ENCODE measurements at regions not wholly inside any gene's neighbourhood (a gene's known extent, or its start where the extent isn't known, plus 50 kb on each side); places are given as distances from the start of the nearest gene placed in this dataset.

DNA sequence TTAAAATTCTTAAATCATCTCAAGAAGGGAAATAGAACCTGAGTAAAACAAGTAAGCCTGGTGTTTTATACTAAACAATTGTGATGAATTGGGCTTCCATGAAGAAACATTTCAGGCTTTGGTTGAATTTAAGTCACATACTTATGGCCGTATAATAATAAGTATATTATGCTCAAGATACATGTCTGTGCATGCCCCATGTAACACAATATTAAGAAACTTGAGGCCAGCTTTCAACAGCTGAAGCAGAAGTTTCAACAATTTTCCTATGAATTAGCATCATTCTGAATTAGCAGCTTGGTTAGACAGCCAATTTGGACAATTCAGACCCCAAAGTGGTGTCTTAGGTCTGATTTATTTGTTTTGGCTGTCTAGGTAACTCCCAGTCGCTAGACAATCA lies 243.7 kb downstream of the MYLK4 start:
- DNase-seq (ENCODE audit: extremely low read depth, low read depth, low spot score), result no peak

DNA sequence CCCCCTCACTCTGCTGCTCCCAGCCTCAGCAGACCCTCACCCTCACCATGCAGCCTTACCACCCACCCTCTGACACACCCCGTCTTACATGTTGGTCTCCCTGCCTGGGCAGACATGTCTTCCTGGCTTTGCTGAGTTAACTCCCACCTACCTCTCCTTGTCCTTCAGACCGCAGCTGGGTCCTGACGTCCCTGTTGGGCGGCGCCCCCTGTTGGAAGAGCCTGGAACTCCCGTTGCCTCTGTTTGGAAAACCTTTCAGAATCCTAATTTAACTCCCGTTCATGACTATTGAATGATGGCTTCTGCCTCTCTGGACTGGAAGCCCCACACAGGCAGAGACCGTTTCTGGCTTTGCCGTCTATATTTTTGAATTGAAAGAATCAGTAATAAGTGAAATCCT lies 245.1 kb downstream of the MYLK4 start:
- no peak for DNase-seq (ENCODE audit: extremely low read depth, low read depth, low spot score)

DNA sequence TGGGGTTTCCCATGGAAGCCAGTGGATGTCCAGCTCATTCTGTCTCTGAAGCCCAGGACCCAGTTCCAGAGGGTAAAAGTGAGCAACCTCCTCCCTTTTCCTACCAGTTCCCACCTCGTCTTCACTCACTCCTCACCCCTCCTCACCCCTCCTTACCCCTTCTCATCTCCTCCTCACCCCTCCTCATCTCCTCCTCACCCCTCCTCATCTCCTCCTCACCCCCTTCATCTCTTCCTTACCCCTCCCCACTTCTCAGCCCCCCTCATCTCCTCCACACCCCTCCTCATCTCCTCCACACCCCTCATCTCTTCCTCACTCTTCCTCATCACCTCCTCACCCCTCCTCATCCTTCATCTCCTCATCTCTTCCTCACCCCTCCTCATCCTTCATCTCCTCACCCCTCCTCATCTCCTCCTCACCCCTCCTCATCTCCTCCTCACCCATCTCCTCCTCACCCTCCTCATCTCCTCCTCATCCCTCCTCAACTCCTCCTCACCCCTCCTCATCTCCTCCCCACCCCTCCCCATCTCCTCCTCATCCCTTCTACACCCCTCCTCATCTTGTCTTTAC lies 246.1 kb downstream of the MYLK4 start:
- no peak for DNase-seq (ENCODE audit: extremely low read depth, low read depth, low spot score)

DNA sequence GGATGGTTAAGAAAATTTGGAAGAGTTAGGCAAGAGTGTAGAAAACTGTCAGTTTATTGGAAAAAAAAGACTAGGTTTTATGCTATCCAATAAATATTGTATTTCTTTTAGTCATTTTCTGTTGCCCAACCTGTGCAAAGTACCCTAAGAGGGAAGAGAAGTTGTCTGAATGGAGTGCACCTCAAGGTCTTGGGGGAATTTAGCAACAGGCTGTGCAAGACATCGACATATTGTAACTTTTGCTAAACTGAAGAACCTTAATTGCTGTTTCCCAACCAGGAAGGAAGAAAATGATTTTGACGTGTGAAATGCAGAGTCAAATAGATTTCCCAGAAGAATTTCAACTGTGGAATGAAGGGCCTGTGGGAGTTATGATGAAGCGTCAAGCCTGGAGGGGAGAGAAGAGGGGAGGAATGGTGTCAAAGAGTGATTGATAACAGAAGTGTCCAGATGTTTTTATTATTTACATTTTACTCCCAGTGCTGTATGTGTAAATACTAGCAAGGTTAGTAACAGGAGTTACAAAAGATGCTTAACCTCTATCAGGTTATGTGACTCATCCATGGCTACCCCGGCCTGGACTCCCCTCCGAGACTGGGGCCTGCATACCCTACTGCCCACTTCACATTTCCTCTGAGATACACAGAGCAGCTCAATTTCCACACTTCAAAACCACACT lies 246.8 kb downstream of the MYLK4 start:
- no peak for DNase-seq (ENCODE audit: extremely low read depth, low read depth, low spot score)

DNA sequence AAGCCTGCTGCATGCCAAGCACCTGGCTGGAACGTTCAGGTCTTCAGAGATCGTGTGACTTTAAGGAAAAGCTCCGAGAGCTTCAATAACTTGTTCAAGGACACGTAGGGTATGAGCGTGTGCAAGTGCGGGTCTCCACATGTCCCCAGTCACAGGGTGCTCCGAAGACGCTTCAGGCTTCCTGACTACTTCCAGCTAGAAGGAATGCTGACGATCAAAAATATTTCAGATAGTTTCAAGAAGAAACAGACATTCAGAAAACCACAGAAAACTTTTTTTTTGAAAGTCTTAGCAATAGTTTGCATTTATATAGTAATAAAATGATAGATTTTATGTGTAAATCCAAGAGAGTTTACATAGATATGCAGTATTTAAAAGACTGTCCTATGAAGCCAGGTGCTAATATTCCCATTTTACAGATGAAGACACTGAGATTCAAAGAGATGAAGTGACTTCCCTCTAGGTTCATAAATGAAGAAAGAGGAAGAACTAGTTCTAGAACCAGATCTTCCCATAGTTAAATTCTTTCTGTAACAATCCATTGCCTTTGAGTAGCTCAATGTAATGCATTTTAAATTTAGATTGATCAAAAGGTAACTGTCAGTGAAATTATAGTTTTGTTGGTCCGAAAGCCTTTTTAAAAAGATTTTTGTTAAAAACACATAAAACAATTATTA lies 247.6 kb downstream of the MYLK4 start:
- DNase-seq (ENCODE audit: extremely low read depth, low read depth, low spot score), result no peak

DNA sequence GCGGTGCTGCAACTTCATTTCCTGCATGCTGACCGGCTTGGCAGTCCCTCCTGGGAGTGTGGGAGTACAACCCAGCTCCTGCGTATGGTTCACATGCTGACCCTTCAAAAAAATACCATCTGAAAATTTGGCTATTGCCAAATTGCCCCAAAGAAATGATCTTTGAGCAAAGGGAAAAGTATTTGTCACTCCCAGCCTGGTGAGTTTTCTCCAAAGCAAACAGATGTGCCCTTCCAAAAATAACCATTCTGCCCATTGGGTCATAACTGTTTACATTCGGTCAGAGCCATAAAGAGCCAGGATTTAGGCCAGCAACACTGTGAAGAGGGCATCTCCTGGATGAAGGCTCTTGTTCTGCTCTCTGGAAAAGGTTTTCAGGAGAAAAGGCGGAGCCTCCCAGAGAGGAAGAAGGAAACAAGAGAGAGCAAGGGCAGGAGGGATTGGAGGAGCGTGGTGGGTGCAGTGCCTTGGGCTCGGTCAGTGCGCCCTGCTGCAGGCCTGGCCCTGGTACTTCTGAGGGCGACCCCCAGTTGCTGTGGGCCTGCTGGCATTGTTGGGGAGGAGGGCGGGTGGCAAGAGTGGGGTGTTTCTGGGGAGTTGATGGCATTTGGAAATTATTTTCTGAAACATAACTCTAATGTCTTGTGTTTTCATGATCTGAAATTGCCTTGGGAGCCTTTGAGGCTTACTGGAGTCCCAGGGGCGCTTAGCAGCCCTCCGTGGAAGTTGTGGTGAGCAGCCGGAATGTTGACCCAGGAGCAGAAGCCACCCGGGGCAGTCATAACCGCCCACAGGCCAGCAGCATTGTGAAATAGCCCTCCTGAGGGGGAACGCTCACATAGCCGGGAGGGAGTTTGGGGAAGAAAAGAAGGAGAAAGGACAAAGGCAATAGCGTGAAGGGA lies 248.4 kb downstream of the MYLK4 start:
- DNase-seq (ENCODE audit: extremely low read depth, low read depth, low spot score), result no peak

DNA sequence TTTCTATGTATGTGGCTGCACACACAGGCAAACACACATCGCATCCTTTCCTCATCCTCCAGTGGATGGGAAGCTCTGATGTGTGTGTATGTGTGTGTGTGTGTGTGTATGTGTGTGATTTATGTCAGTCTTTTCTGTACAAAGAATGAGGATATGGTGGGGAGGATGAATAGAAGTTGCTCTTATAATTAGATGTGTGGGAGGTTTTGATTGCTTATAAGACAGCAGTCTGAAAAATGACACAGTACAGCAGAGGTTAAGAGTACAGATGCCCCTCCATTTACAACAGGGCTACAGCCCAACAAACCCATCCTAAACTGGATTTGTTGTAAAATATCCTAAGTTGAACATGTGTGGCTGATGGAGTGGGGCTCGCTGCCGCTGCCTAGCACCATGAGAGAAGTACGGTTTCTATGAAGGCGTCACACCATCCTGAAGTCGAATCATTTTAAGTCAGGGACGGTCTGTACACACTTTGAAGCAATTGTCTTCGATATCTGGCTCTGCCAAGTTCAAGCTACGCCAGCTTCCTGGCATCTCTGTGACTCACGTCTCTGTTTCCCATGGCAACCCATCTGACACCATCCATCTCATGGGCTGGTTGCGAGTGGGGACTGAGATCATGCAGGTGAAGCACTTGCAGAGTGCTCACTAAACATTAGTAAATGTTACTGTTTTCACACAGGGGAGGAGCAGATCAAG lies 252.6 kb downstream of the MYLK4 start:
- peak; percentile 68 for DNase-seq (ENCODE audit: extremely low read depth, low read depth, low spot score)

DNA sequence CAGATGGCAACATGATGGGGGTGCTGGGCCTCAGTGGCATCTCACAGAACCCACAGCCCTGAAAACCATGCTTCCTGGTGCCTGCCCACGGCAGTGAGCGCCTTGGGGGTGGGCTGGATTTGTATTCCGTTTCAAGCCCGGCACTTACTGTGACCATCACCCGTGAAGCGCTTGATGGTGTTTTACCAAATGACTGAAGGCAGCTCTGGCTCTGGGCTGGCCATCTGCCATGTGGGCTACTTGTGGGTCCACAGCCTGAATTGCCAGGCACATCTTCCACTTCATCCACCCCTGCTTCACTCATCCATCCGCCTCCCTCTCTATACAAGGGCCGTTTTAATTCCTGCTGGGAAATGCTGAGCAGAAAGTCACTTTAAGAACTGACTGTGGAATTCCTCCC lies 250.9 kb upstream of the GMDS start:
- no peak for DNase-seq (ENCODE audit: extremely low read depth, low read depth, low spot score)

DNA sequence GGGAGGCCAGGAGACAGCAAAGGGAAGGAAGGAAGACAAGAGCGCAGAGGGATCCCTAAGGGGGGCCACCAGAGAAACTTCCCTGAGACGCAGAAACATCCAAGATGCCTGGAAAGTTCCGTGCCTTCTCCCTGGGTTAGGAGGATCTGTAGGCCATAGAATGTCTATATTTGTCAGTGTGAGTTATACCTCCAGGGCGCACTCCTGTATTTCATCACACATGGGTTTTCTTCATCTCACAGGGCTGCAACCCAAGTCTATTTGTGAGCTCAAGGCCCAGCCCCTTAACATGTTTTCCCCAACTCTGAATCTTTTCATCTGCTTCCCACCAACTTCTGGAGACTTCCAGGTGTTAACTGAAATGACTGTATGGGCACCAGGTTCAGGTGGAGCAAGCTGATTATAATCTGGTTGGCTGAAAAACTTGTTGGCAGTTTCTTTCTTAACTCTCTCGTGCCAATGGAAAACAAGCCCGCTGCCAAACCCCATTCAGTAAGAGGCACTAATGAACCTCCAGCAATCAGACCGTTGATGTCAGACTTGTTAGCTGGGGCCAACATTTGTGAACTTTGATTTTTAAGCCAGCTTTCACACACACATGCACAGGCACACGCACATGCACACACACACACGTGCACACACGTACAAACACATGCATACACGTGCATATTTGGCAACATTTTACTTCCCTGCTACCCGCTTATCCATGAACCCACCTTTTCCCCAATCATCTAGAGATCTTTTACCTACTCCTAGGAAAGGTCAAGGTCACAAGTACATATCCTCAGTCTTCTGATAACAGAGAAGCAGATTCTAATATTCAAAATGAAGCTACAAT lies 247.5 kb upstream of the GMDS start:
- no peak for DNase-seq (ENCODE audit: extremely low read depth, low read depth, low spot score)

DNA sequence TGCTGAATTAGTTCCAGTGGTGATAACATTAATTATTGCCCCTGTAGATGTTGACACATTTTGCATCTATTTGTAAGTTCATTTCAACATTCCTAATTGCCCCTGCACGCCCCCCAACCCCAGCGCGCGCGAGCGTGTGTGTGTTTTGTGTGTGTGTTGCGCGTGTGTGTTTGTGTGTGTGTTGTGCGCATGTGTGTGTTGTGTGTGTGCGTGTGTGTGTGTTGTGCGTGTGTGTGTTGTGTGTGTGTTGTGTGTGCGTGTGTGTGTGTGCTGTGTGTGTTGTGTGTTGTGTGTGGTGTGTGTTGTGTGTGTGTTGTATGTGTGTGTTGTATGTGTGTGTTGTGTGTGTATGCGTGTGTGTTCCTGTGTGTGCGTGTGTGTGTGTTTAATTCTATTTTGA lies 245.7 kb upstream of the GMDS start:
- DNase-seq (ENCODE audit: extremely low read depth, low read depth, low spot score), result no peak

DNA sequence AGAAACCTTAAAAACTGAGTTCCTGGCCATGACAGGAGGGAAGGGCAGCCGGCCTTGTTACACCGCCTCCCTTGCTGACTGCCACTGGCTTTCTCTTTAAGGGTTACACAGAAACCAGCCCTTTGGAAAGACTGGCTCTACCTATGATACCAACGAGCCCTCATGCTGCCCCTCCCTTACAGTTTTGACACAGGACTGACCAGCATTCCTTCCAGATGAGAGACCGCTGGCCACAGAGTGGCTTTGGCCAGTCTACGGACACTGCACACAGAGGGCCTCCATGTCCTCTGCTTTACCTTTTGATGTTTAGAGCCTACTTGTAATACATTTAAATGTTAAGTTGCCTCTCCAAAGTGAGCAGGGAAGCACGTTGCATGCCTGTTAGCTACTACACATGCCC lies 243.2 kb upstream of the GMDS start:
- no peak for DNase-seq (ENCODE audit: extremely low read depth, low read depth, low spot score)

DNA sequence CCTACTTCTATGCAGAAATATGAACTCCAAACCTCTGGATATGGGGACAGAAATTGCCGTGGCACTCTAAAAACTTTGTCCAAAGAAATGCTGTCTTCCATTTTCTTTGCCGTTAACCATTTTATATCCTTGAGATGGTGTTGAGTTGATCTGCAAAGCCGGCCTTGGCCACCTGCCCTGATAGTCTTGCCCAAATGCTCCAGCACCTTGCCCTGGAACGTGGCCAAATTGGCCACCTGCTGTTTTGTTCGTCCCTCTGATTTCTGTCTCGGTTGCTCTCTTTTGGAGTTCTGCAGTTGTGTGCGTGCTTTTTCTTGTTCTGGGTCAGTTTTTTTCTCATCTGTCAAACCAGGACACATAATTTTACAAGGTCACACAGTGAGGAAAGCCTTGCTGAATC lies 239.7 kb upstream of the GMDS start:
- no peak for DNase-seq (ENCODE audit: extremely low read depth, low read depth, low spot score)

DNA sequence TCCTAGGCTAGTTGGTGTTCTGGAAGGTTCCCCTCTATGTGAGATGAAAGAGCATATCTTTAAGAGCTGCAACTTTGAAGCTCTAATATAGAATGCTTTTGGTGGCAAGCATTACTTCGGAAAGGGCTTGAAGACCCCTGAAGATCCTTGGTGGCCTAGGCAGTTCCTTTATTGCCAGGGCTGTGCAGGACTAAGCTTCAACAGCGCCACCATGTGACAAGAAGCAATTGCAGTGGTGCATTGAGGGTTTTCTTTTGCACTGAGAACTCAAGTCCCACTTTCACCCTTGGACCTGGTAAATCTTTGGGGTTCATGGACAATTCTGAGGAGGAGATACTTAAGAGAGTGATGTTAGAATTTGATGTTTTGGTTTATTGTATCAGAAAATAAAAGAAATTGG lies 237.4 kb upstream of the GMDS start:
- no peak for DNase-seq (ENCODE audit: extremely low read depth, low read depth, low spot score)

DNA sequence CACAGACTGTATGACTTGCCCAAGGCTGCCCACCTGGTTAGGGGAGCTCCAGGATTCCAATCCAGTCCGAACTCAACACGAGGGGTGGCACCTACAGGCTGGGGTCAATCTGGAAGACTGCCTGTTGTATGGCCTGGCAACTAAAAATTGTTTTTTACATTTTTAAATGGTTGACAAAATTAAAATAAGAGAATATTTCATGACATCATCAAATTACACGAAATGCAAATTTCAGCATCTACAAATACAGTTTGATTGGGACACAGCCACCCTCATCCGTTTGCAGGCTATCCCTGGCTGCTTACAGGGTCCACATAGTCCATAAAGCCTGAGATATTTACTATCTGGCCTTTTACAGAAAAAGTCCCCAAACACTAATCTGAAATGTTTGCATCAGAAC lies 235.9 kb upstream of the GMDS start:
- no peak for DNase-seq (ENCODE audit: extremely low read depth, low read depth, low spot score)

DNA sequence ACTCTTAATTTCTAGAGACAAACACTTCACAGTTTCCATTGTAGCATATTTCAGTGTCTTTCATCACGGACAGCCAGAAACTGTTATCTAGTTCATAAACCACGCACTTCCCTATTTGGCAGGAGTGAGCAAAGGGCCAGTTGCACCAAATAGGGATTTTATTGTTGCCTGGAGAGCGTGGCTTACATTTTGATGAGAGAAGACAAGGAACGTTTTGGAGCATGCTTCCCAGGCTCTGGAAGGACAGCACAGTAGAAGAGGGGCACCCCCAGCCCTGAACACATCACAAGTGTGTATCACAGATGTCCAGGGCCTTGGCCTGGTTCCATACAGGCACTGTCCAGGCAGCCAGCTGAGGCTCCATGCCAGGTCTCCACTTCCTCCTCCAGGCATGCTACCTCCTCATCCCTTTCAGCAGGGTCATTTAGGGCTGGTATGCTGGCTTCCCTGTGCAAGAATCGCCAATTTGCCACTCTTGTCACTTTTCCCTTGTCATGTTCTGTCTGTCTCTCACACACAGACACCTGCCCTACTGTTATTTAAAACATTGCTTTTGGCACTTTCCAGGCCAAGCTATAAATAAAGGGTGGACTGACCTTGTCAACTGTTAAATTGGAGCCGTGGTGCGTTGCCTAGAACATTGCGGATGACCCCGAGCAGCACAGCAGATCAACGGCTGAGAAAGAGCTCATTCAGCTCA lies 235.0 kb upstream of the GMDS start:
- no peak for DNase-seq (ENCODE audit: extremely low read depth, low read depth, low spot score)

DNA sequence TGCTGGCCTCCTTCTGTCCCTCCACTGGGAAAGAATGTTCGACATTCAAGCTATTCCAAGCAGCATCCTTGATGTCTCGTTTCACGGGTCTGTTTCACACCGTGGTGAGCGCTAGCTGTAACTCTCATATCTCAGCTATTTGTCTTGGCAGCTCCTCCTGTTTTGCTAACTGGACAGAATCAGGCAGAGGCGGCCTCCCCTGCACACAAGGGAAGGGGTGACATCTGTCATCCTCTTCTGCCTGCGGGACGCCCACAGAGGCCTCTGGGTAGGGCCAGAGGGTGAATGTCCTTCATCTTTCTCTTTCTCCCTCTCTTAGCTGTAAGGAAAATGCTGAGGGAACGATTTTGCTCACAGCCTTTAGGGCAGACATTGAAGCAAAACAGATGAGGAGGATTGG lies 232.8 kb upstream of the GMDS start:
- DNase-seq (ENCODE audit: extremely low read depth, low read depth, low spot score), result no peak

DNA sequence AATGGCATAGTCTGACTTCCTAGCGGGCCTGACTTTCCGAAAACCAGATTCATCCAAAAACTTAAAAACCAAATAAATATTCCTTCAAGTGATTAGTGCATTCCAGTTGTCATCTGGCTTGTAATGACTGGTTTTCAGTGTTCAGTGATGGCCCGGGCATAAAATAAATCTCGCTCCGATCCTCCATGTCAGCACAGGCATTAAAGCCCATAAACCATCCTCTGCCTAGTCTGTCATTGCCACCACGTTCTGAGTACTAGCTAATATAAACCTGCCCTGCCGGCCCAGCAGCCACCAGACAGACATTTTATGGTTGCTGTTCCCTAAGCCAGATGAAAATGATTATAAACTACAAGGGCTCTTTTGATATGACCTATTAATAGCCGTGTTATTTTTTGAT lies 232.3 kb upstream of the GMDS start:
- no peak for DNase-seq (ENCODE audit: extremely low read depth, low read depth, low spot score)

DNA sequence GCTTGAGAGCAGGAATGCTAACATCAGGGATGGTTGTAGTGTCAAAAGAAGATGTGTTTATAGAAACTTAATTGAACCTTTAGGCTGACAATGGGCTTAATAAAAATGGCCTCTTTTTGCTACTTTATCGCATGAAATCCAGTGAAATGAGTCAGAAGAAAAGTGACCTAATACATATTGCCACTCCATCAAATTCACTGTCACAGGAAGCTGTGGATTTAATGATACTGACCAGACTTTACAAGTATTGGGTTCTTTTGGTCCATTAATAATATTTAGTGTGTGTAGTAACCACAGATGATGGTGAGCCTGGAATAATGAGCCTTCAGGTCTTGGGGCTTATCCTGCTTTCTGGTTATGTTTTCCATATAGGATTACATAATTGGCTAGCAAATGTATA lies 231.8 kb upstream of the GMDS start:
- DNase-seq (ENCODE audit: extremely low read depth, low read depth, low spot score), result no peak

DNA sequence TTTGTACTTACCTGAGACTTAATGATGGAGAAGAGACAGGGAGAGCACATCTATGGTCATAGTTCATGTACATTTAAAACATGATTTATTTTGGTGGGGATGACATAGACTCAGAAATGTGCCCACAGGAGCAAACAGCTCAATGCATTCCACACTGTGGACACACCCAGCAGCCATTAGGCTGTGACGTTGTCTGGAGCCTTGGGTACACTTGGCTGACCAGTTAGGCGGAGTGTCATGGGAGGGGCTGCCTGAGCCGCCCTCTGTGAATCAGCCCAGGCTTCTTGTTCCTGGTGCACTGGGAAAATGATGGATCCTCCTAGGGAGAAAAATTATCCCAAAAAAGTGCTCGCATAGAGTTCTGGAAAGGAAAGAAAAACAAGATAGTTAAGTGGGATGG lies 231.0 kb upstream of the GMDS start:
- DNase-seq (ENCODE audit: extremely low read depth, low read depth, low spot score), result no peak
